ENCODE measurements at regions not wholly inside any gene's neighbourhood (a gene's known extent, or its start where the extent isn't known, plus 50 kb on each side); places are given as distances from the start of the nearest gene placed in this dataset.

DNA sequence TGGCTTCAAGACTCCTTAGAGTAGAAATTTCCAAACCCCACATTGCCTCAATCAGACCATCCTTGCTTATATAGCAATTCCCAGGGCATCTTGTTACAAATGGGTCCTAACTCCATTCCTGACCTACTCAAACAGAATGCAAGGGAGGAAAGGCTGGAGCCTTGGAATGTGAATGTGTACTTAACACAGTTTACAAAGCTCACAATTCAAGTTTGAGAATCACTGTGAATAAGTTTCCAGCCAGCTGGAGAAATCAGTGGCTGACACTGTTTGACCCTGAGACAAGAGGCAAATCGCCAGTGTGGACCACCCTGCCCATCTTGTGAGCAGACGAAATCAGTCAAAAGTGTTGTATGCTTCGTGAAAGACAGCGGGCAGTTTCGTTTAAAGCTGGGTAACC lies 65.5 kb downstream of the SOWAHC start:
- H3K9me3 ChIP-seq: no peaks in the 10 kb centered on the region
- H3K4me3 ChIP-seq: no peak overlapping the region
- TF ChIP-seq POLR2A (IDR thresholded peaks at IDR 0.05): no peak
- no peak for TF ChIP-seq POLR2AphosphoS5 (IDR thresholded peaks at IDR 0.05)
- no peak for TF ChIP-seq CTCF (IDR thresholded peaks at IDR 0.05)
- TF ChIP-seq EP300 (IDR thresholded peaks at IDR 0.05; ENCODE audit: low read depth): no peak
- H3K27me3 ChIP-seq: no peaks in the 10 kb centered on the region
- peak overlapping the region in 2 of 4 donors; percentile 5 to 65 for H3K27ac ChIP-seq
- in situ Hi-C loops (cut with MboI; ENCODE audit: low pct_ligation_motif_present in 1 of 4, low pct_unique_long_range_greater_than_20kb in 1 of 4, low sequenced_read_pairs in 3 of 4) (no loop called here), intact Hi-C loops (cut with DNase I; ENCODE audit: low total_unique reads) (no loop called here)
- no peak for DNase-seq
- 65% methylated on average over 5 of the region's 5 CpGs; no CpG with 5 or more reads in 1 of the 2 donors for WGBS, 2 donors (ENCODE audit: low coverage in 1 of 2)
- peaks cover 16 to 61% (median 54%) of the 10 kb centered on the region in 4 donors for H3K4me1 ChIP-seq
- H3K36me3 ChIP-seq: no peaks in the 10 kb centered on the region

- Histone ChIP-seq H3K4me1 (peaks cover 16 to 58% (median 48%) of the 10 kb centered on the region in 4 donors), H3K4me3 (no peak overlapping the region), H3K27ac (peak overlapping the region in 3 of 4 donors; percentile 16 to 38 (median 25)), H3K27me3 (no peaks in the 10 kb centered on the region), H3K36me3 (no peaks in the 10 kb centered on the region), H3K9me3 (no peaks in the 10 kb centered on the region)
- 58 to 62% methylated on average over 10 to 11 of the region's 11 CpGs for WGBS, 2 donors (ENCODE audit: low coverage in 1 of 2)
- DNase-seq: no peak
- in situ Hi-C loops (cut with MboI; ENCODE audit: low pct_ligation_motif_present in 1 of 4, low pct_unique_long_range_greater_than_20kb in 1 of 4, low sequenced_read_pairs in 3 of 4): no loop called here
- intact Hi-C loops (cut with DNase I; ENCODE audit: low total_unique reads): no loop called here
- no peak for TF ChIP-seq POLR2AphosphoS5 (IDR thresholded peaks at IDR 0.05)
- no peak for TF ChIP-seq POLR2A (IDR thresholded peaks at IDR 0.05)
- TF ChIP-seq EP300 (IDR thresholded peaks at IDR 0.05; ENCODE audit: low read depth): no peak
- no peak for TF ChIP-seq CTCF (IDR thresholded peaks at IDR 0.05)
These were observed 66.5 kb downstream of the SOWAHC start for GRCh38 chr2:109680523-109681297.

DNA sequence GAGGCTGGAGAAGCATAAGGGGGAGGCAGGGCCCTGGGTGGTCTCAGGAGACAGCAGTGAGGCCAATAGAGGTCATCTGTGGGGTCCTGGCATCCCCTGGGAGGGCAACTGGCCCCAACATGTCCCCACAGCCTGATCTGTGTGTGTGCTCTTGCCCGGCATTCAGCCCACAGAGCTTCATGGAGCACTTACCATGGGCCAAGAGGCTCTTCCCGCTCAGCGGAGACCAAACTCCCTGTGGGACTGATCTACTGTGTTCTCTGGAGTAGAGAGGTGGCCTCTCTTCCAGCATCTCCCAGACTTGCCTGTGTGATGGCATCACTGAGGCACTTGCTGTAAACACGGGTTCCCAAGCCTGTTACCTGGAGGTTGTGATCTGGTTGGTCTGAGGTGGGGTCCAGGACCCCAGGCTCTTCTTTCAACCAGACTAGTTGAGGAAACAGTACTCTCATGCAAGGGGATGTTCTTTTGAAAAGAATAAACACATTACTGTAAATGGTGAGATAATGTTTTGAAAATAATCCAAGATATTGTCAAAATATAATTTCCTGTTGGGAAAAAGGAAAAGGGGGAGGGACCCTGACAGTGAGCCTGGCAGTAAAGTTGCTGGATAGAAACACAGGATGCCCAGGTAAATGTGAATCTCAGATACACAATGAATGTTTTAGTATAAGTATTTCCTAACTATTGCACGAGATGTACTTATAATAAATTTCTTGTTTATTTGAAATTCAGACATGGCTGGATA lies 67.6 kb downstream of the SOWAHC start:
- 80% methylated on average over 1 to 5 of the region's 5 CpGs for WGBS, 2 donors (ENCODE audit: low coverage in 1 of 2)
- TF ChIP-seq EP300 (IDR thresholded peaks at IDR 0.05; ENCODE audit: low read depth): no peak
- TF ChIP-seq POLR2A (IDR thresholded peaks at IDR 0.05): no peak
- TF ChIP-seq CTCF (IDR thresholded peaks at IDR 0.05): no peak
- no peak for TF ChIP-seq POLR2AphosphoS5 (IDR thresholded peaks at IDR 0.05)
- intact Hi-C loops (cut with DNase I; ENCODE audit: low total_unique reads): no loop called here
- in situ Hi-C loops (cut with MboI; ENCODE audit: low pct_ligation_motif_present in 1 of 4, low pct_unique_long_range_greater_than_20kb in 1 of 4, low sequenced_read_pairs in 3 of 4): no loop called here
- Histone ChIP-seq H3K4me1 (peaks cover 19 to 58% (median 42%) of the 10 kb centered on the region in 4 donors), H3K27me3 (no peaks in the 10 kb centered on the region), H3K36me3 (no peaks in the 10 kb centered on the region), H3K27ac (no peak overlapping the region), H3K4me3 (no peak overlapping the region), H3K9me3 (no peaks in the 10 kb centered on the region)
- no peak for DNase-seq

DNA sequence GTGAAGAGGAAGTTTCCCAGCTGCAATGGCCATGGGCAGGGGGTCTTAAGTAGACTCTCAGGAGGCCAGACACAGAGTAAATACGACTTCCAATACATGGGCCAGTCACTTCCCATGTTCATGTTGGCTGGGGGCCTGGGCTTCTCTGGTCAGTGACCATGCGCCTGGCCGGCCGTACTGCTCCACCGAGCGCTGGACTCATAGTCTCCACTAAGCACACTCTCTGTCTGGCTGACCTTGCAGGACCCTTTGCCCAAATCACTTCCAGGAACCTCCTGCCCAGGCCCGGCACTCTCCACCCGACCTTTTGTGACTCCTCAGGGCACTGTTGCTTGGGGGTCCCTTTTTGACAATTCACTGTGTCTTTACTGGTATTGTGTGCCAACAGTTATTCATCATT lies 69.3 kb downstream of the SOWAHC start:
- Histone ChIP-seq H3K9me3 (no peaks in the 10 kb centered on the region), H3K4me1 (peaks cover 17 to 49% (median 27%) of the 10 kb centered on the region in 4 donors), H3K36me3 (no peaks in the 10 kb centered on the region), H3K27me3 (no peaks in the 10 kb centered on the region), H3K27ac (no peak overlapping the region), H3K4me3 (no peak overlapping the region)
- WGBS, 2 donors (ENCODE audit: low coverage in 1 of 2): 83 to 89% methylated on average over 2 to 8 of the region's 8 CpGs
- DNase-seq: no peak
- intact Hi-C loops (cut with DNase I; ENCODE audit: low total_unique reads) (no loop called here), in situ Hi-C loops (cut with MboI; ENCODE audit: low pct_ligation_motif_present in 1 of 4, low pct_unique_long_range_greater_than_20kb in 1 of 4, low sequenced_read_pairs in 3 of 4) (no loop called here)
- TF ChIP-seq CTCF (IDR thresholded peaks at IDR 0.05) (no peak), POLR2AphosphoS5 (IDR thresholded peaks at IDR 0.05) (no peak), EP300 (IDR thresholded peaks at IDR 0.05; ENCODE audit: low read depth) (no peak), POLR2A (IDR thresholded peaks at IDR 0.05) (no peak)

Data from transverse colon (tissue), 4 donors.